IPS DF 19.7 (cell line): ENCODE measurements at regions not wholly inside any gene's neighbourhood (a gene's known extent, or its start where the extent isn't known, plus 50 kb on each side); places are given as distances from the start of the nearest gene placed in this dataset.
"Not testable (repeated sequence)": the region's sequence is repeated elsewhere in the genome, so short reads cannot be mapped to it uniquely, and the experiment has no call there.

ENCODE experiments used
- DNase-seq: peaks from one replicate; pipeline ENCODE4 v3.0.0-alpha.2; 2013; ENCODE audit warnings: low read depth, low spot score

DNA sequence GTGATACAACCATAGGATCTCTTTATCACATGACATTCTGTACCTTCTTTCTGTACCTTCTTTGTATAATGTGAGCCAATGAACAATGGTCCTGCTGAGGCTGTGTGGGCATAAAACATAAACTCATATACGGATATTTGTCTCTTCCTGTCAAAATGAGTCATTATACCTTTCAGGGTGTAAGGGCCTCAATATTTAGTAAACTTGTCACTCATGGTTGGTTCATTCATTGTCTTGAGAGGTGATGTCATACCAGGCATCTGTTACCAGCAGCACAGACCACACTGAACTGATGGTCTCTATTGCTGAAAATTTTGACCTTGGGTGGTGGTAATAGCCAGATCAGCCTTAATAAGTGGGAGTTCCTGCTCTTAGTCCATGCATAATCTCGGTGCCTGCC is 287.6 kb upstream of the TPK1 start:
- DNase-seq = no peak

DNA sequence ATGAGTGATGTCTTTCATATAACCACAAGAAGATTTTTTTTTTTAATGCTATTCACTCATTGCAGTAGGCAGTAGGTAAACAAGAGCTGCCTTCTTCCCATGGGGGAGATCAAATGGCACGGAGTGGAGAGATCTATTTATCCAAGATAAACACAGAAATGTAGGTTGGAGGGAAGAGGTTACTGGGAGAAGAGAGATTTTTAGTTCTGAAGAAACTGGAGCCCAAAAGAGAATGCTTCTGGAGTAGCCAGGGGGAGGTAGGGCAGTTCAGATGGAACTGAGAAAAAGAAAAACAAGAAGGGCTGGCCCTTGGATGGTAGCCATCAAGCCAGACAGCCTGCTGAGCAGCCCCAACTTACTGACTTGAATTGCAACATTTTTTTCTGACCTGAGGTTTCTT is 270.1 kb upstream of the TPK1 start:
- no peak for DNase-seq

DNA sequence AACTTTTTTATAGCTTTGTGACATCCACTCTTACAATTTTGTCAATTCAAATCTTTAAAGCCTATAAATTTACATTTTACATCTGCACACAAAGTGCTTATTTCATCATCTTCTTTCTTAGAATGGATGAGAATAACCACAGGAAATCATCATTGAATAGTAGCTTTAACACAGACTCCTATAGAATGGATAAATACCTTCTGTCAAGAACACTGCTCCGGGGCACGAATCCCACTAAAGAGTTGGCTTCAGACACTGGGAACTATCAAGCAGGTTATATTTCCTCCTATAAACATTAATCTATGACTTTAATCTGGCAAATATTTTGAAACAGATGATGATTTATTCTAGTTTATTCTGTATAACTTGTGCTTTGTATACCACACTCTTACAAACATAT is 269.7 kb upstream of the TPK1 start:
- no peak for DNase-seq

DNA sequence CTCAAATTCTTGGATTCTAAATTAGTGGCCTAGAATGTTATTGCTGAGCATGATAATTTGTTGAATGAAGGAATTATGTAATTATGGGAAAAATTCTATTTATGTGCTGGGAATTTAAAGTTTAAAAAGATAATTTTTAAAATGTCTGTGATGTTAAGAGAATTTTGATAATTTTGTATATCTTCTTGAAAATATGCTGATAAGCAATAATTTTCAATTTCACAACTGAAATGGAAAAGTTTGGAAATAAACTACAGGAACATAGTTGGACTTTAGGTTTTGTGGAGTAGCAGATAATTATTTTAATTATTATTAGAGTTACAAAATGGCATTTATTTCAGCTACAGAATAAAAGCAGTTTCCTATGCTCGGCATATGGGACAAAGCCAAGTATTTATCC is 268.5 kb upstream of the TPK1 start:
- no peak for DNase-seq

DNA sequence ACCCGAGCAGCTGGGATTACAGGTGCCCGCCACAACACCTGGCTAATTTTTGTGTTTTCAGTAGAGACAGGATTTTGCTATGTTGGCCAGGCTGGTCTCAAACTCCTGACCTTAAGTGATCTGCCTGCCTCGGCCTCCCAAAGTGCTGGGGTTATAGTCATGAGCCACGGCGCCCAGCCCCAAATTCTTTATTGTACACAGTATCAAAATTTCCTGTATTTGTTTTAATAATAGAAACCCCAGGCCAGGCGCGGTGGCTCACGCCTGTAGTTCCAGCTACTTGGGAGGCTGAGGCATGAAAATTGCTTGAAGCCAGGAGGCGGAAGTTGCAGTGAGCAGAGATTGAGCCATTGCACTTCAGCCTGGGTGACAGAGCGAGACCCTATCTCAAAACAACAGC is 266.3 kb upstream of the TPK1 start:
- DNase-seq = not testable (repeated sequence)

DNA sequence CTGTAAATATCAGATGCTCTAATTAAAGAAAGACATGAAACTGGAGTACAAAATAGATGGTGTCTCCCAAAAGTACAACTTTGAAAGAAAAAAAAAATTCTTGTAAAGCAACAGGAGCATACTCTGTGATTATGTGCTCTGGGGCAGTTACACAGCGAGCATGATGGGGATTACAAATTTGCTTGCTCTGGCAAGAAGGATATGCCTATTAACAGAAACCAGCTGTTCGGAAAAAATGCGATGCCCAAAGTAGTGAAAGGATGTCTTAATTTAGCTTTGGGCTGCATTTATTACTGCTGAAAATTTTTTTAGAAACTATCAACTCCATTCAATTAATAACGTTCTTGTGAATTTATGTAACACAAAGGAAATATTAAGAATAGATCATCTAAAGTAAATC is 256.9 kb upstream of the TPK1 start:
- no peak for DNase-seq

DNA sequence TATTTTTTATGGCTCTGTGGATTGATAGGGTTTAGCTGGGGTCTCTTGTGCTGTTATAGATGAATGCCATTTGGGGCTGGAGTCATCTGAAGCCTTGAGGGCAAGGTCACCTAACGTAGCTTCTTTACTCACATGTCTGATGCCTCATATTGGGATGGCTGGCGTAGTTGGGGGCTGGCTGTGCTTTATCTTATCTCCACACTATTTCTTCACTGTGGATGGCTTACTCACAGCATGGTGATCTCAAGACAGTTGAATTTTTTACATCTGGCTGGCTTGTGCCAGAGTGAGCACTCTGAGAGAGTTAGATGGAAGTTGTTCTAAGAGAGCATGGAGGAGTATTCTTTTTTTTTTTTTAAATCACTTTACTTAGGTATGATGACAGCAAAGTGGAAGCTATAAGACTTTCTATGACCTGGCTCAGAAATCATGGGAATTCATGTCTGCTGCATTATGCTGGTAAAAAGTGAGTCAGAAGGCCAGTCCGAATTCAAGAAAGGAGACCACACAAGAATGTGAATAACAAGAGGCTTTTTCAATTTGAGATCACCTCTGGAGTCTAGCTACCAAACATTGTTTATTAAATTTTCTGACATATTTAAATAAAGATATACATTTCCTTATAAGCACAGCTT is 252.4 kb upstream of the TPK1 start:
- no peak for DNase-seq

DNA sequence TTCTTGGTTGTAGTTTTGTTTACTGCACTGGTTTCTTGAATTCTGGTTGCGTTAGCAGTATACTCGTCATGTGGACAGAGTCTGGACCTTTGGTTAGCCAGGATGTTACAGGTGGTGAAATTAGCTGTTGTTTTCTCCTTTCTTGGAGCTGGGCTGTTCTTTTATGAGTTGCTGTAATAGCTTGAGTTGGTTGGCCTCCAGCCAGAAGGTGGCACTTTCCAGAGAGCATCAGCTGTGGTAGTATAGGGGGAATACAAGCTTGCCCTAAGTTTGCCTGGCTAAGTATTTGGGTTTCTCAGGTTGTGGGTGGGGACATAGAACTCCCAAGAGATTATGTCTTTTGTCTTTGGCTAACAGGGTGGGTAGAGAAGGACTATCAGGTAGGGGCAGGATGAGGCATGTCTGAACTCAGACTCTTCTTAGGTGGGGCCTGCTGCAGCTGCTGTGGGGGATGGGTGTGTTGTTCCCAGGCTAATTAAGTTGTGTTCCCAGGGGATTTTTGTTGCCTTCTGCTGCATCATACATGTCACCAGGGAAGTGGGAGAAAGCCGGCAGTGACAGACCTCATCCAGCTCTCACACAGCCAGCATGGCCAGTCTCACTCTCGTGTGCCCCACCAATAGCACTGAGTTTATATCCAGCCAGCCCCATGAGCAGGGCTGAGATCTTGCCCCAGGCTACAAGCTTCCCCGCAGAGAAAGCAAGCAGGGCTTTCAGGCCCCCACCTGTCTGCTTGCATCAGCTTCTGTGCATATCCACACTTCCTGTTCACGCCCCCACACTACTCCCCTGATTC is 246.7 kb upstream of the TPK1 start:
- DNase-seq = no peak

DNA sequence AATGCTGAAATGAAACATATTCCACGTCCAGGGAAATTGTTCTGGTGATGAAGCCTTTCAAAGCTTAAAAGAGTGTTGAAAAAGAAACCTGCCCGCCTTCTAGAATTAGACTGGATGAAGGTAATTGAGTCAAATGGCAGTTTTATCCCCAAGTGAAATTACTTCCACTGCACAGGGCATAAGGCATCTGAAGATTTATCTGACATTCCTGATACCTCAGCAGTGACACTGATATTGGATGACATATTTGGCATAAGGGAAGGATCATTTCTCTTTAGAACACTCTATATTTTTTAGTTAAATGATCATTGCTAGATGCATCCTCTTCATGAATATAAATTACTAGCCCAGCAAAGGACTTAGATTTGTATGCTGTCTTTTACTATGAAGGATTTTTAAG is 229.6 kb upstream of the TPK1 start:
- DNase-seq = no peak

DNA sequence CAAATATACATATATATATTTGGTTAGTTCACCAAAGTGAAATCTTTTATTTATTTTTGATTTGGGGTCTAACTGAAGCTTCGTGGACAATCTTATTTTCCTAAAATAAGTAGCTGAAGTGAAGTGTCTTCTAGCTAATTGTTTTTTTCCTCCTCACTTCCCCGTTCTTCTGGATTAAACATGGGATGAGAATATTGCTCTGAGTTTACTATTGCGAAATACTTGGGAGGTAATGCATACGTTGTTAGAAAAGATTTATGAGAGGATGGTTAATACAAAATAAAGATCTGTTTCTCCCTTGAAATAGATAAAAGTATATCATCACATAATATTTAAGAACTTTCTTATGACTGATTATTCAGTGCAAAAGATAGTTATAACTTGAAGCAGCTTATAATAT is 228.3 kb upstream of the TPK1 start:
- no peak for DNase-seq

DNA sequence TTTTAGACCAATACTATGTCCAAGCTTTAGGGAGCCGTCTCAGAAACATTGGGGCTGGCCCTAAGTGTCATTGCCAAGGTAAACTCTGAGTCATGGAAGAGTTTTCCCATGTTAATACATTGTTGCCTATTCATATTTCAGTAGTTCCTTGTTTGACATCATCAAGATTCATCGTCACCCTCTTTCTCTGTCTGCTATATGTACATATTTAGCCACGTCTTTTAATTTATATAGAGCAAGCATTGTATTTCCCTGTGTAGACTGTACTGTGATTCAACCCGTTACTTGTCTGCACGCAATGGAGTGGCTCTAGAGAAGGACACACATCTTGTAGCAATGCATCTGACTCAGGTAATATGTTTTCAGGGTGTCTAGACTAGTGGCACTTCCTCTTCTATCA is 217.9 kb upstream of the TPK1 start:
- no peak for DNase-seq

DNA sequence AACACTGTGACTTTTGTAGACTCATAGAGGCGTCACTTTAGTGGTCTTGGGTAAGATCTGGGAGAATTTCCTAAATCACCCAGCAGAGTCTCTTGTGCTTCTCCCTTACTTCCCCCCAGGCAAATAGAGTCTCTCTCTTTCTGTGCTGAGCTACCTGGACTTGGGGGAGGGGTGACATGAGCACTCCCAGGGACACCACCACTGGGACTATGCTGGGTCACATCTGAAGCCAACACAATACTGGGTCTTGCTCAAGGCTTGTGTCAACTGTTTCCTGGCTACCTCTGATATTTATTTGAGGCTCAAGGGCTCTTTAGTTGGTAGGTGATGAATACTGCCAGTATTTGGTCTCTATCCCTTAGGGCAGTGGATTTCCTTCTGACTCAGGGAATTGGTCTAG is 214.6 kb upstream of the TPK1 start:
- no peak for DNase-seq

DNA sequence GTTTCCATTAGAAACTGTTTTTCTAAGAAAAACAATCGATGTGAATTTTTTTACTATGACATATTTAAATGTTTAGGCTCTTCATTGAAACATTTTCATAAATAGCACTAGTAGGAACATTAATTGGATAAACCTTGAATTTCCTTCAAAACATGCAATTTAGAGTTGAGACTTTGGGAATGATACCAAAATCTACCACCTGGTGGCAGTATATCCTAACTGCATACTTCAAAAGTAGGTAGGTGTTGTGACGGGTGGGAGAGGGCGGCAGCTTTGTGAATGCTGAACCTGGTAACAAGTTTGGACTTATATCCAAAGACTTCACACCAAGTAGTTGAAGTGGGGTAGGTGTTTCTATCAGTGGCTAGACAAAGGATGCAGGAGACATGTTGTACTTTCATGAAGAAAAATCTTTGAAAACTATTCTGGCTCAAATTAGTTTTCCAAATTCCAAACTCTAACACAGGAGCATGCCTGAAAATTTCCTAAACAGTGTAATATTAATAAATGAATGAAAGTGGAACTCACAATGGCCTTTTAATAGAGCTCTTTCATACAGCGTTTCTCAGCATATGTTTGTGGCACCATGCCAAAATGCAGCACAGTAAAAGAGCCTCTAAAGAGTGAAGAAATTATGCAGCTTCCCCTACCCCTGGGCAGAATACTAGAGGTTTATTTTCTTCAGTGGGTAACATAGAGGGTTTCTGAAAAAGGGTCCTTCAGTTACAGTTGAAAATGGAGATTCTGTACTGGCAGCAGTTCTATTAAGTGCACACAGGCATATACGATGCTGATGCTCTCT is 201.0 kb upstream of the TPK1 start:
- DNase-seq = peak; percentile 25

DNA sequence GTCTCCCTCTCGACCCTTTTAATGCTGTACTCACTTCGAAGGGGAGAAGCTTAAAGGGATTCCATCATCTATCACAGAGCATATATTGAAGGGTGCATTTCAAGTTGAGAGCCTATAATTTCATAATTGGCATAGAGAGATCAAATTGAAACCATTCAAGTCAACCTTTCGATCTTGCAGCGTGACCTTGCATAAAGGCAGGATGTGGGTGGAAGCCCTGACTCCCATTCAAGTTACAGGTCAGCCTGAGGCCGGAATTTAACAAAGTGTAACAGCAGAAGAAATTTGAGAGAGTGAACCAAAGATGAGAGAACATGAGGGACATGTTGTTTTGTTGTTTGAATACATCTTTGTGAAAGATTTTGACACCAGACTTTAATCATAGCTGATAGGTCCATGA is 195.3 kb upstream of the TPK1 start:
- DNase-seq = no peak

DNA sequence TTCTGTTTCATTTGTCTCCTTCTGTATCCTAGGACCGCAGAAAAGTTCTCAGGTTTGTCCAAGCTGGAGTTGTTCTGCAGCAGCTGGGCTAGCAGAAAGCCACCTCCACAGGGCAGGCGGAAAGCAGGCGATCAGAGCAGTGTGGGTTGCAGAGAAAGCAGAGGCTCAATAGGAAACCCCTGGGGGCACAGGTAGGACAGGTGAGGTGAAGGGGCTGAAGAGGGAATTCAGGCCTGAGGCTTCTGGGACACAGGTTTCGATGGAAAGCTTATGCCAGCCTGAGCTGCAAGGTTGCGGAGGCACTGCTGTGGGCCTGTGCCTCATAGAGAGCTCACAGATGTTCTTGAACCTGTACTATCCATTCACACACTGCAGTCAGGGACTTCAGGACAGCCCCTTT is 194.9 kb upstream of the TPK1 start:
- DNase-seq = no peak

DNA sequence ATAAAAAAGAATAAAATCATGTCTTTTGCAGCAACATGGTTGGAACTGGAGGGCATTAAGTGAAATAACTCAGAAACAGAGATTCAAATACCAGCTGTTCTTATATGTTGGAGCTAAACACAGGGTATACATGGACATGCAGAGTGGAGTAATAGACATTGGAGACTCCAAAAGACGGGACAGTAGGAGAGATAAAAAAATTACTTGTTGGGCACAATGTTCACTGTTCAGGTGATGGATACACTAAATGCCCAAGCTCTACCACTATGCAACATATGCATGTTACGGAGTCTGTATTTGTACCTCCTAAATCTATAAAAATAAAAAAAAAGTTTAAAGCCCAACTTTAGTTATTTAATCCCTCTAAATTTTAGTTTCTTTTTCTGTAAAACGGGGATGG is 184.6 kb upstream of the TPK1 start:
- no peak for DNase-seq

DNA sequence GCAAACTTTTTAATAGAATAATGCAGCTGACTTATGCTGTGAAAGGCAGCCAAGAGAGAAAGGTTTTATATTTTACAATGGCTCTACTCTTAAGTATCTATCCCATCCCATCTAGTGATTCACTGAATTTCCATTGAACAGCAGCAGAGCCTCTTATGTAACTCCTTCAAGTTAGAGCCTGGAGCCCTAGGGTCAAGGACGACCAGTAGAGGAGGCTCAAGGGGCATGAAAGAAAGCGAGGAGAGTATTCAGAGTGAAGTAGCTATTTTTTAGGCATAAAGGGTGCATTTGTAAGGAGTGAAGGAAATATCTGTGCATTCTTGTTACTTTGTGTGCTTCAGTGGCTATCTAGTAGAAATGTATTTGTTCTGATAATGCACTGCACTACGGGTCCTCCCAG is 180.2 kb upstream of the TPK1 start:
- DNase-seq = no peak

DNA sequence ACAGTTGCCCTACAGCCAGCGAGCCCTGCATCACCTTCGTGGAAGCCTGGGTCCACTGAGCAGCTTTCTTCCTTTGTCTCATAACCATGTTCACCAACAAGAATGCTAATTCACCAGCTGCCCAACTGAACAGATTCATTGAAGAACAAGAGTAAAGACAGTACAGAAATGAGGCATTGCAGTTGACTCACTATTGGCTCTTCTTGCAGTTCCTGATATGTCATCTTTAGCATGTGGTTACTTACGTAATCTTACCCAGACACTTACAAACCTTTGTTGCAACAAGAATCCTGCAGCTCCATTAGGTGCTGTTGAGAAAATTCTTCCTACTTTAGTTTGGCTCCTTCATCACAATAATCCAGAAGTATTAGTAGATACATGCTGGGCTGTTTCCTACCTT is 174.0 kb upstream of the TPK1 start:
- no peak for DNase-seq

DNA sequence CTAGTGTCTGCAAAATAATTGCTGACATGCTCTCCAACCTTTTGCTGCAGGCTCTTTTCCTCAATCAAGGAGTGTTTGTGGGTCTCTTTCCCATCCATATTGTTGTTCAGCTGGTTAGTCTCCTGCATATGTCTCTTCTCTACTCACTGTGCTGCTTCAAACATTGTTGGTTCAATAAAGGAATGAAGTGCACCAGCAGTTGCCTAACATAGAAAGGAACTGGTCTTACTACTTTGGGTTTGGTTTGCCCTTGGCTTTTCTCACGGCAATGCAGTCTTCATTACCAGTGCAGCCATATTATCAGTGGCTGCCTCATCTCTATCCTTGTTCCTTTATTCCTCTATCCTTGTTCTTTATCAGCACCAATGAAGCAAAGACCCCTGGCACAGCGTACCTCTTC is 169.7 kb upstream of the TPK1 start:
- no peak for DNase-seq

DNA sequence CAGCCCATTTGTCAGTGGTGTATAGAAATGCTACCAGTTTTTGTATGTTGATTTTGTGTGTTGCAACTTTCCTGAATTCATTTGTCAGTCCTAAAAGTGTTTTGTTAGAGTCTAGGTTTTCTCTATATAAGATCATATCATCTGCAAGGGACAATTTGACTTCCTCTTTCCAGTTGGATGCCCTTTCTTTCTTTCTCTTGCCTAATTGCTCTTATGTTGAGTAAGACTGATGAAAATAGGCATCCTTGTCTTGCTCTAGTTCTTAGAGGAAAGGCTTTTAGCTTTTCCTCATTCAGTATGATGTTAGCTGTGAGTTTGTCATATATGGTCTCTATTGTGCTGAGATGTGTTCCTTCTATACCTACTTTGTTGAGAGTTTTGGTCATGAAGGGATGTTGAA is 161.7 kb upstream of the TPK1 start:
- DNase-seq = no peak

DNA sequence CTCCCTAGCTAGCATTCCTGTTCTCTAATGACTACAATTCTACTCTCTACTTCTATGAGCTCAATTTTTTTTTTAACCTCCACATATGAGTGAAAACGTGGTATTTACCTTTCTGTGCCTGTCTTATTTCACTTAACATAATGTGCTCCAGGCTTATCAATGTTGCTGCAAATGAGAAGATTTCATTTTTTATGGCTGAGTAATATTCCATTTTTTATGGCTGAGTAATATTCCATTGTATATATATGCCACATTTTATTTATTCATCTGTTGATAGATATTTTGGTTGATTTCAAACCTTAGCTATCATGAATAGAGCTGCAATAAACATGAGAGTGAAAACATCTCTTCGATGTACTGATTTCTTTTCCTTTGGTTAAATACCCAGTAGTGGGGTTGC is 159.6 kb upstream of the TPK1 start:
- DNase-seq = no peak

DNA sequence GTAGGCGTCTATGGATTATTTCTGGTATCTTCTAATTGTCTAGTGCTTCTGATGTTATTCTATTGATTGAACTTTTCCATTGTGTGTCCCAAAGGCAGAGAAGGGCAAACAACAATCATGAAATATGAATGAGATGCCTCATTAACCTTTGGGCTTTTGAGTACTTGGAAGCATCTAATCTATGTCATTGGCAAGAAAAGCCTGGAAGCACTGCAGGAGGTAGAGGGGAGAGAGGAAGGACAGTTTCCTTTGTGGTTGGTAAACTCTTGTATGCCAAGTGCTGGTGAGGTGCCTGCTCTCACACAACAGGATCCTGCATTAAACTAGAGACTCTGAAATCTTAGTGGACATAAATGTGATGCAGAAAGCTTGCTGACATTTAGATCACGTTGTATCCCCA is 155.2 kb upstream of the TPK1 start:
- DNase-seq = no peak

DNA sequence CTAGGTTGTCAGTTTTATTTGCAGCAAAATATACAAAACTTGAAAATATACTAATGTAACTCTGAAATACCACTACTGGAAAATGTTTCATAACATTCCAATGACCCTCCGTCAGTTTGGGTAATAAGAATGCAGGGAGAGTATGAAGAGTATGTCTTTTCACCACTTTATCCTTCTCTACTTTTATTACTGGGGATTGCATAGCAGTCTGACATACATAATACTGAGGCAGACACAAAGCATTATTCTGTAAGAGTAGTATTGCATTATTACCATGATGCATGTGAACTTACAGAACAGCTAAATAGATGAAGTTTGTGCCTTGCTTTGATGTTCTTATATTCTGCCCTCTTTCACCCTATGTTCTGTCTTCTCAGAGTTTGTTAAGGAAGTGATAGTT is 151.8 kb upstream of the TPK1 start:
- no peak for DNase-seq
